Right hindlimb (tissue), 1 donor: ENCODE measurements at regions not wholly inside any gene's neighbourhood (a gene's known extent, or its start where the extent isn't known, plus 50 kb on each side); places are given as distances from the start of the nearest gene placed in this dataset.
"Not testable (repeated sequence)": the region's sequence is repeated elsewhere in the genome, so short reads cannot be mapped to it uniquely, and the experiment has no call there.

Experiments used
- DNase-seq: peaks from one replicate; pipeline ENCODE4 v3.0.0-alpha.2; 2018

DNA sequence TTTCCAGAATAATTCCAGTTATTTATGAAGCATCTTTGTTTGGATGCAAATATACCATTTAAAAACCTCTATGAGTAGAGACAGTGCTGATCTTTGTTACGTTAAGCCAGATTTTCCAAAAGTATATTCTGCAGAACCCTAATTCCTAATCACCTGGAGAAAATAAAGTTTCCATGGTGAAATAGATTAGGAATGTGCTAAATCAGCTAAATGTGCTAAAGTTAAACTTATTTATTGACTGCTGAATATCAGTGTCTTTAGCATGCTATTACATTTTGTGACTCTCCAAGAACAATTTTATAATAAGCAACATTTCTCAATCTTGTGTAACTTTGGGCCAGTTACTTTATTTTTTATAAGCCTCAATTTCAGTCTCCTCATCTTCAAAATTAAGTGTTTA lies 196.3 kb upstream of the NFIA start:
- no peak for DNase-seq

DNA sequence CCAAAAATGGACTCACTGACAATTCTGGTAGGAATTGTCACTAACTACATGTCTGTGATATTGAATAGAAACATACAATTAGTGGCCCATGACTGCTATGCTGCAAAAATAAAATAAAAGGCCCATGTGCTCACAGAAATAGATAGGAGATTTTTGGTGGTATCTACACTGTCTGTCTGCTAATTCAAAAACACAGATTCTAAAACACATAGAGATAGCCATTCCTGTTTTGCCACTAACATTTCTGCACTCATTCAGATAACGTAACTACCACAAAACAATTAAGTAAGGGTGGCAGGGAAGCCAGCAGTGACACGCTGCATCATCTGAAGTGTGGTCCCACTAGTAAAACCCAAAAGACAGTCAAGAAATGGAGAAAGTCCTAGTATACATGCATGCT lies 202.2 kb upstream of the NFIA start:
- no peak for DNase-seq

DNA sequence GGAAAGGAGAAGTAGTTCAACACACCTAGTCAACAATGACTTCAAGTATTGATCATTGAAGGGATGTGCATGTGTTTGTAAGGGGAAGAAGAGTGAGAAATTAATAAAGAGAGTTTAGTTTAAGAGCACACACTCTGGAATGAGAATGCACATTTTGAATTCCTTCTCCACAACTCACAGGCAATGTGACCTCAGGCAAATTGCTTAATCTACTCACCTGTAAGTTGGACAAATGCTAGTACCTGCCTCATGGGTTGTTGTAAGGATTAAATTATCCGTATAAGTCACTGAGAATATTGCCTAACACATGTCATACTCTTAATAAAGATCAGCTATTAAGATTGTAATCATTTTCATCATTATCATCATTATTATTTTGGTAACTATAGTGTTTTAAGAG lies 204.0 kb upstream of the NFIA start:
- no peak for DNase-seq

GRCh38 chr1:60877376-60877775 lies 205.0 kb upstream of the NFIA start:
- no peak for DNase-seq

DNA sequence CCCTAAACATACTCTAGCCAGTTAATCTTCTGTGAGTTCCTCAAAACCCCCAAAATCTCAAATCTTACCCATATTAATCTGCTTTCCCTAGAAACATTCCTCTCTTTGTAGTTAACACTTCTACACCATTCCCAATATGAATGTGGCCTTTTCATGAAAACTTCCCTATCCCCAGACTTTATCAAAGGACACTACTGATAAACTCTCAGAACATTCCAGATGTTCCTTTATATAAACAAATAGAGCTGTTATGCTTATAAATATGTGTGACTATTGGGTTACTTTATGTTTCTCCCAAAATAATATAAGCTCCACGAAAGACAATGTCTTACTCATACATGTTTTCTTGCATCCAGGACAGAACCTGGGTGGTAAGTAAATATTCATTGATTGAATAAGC lies 205.4 kb upstream of the NFIA start:
- no peak for DNase-seq

- no peak for DNase-seq
Observed at GRCh38 chr1:60875138-60875537, 207.2 kb upstream of the NFIA start.

DNA sequence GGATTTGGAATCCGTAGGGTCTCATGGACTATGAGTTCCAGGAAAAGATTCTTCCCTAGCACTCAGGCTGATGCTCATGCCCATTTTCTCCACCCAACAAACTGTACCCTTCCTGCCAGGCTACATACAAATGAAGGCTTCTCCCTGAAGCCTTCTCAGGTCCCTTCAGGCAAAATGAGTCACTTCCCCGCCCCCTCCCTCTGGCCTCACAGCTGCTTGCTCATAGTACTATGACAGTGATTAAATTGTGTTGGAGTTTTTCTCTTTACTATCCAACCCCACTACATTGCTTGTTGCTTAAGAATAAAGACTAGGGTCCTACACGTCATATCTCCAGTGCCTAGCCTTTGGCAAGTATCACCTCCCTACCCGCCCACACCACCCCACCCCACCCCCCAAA lies 207.6 kb upstream of the NFIA start:
- DNase-seq, result no peak

GRCh38 chr1:60873396-60873795 lies 209.0 kb upstream of the NFIA start:
- not testable (repeated sequence) for DNase-seq

GRCh38 chr1:60872426-60873054 lies 209.8 kb upstream of the NFIA start:
- DNase-seq, result no peak

DNA sequence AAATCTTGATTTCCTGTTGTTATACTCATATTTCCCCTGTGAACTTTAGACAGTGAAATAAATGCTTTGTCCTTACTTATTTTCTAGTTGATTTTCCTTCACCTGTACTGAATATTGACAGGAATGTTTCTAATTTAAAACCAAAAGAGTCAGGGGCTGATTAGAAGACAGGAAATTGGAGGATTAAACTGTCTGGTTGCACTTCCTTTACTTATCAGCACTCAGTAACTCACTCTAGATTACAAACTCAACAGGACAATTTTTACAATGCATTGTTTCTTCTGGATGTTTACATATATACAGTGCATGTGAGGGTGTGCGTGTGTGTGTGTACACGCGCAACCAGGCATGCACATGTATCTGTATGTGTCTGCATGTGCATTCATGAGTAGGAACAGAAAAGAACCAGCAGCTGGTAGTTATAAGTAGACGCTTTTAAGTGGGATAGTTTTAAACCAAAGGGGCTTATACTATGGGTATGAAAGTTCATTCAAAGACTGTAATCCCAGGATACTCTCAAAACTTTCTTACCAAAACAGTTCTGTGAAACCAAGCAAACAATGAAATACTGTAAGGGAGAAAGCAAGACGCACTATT lies 212.0 kb upstream of the NFIA start:
- no peak for DNase-seq

- DNase-seq, result no peak
Observed at GRCh38 chr1:60868901-60869663, 213.3 kb upstream of the NFIA start.

GRCh38 chr1:60867782-60868181 lies 214.6 kb upstream of the NFIA start:
- no peak for DNase-seq

- no peak for DNase-seq
Observed at GRCh38 chr1:60866917-60867531, 215.3 kb upstream of the NFIA start.

DNA sequence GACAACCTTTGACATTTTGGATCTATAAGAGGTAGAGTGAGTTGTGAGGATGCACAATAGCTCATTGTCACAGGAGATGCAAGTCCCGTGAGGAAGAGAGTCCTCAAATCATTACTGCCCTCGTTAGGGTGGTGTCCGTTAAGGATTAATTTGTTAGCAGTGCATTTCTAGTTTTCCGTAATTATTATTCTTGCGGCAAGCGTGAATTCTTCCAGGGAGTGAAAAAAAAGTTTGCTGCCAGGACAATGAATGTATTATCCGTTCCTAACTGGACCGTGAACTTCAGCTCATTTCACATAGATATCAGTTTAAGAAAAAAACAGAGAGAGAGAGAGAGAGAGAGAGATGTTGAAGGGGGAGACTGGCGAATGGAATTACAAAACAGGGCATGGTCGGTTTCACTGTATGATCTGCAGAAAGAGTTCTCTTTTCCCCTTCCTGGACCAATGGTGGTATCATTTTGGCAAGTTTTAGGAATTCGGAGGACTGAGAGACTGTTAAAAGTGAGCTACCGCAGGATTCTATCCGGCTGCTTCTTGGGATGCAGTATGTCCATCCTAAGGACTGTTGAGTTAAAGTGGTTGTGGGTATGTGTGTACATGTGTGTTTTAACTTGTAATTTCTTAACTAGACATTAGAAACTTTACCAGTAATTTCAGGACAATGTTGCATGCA lies 216.0 kb upstream of the NFIA start:
- DNase-seq, result no peak

DNA sequence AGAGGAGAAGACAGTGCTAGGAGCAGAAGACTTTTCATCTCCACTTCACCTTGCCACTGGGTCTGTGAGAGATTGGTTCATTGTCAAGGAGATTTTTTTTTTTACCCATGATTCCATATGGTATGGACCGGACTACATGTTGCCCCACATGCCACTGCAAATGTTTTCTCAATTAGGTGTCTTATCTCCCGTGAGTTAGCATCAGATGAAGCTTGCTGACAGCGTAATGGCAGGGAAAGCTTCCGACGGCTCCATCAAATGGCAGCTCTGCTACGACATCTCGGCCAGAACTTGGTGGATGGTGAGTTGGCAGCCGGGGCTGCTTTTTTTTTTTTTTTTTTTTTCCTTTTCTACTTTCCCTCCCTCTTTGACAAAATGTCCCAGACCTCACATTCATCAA lies 217.2 kb upstream of the NFIA start:
- no peak for DNase-seq

DNA sequence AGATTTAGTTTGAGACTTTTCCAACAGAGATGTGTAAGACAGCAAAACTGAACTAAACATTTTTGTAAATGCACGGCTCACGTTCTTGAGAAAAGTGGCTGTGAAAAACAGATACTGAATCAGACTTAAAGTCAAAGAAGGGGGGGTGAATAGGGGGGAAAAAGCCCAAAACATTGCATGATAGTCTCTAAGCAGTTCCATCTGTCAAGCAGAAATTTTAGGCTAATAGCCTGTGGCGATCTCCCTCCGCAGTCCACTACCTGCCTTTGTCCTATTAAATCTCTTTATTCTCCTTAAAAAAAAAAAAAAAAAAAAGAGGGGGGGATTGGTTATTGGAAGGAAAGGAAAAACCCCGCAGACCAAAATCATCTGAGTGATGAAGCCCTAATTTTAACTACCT lies 217.6 kb upstream of the NFIA start:
- no peak for DNase-seq

DNA sequence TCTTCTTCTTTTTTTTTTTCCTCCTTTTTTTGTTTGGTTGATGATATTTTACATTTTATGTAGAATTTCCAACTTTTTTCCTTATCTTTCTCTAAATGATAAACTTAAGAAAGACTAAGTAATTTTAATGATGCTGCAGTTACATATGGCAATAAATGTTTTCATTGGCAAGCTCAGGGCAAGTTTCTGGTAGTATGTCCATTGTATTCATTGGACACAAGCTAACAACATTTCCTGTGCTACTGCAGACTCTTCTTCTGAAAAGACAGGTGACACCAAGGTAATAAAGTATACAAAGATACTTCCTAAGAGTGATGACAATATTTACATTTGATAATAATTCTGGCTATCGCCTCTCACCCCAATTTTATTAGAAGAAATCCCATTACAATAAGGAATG lies 219.2 kb upstream of the NFIA start:
- no peak for DNase-seq

- no peak for DNase-seq
Observed at GRCh38 chr1:60861961-60862567, 220.3 kb upstream of the NFIA start.

DNA sequence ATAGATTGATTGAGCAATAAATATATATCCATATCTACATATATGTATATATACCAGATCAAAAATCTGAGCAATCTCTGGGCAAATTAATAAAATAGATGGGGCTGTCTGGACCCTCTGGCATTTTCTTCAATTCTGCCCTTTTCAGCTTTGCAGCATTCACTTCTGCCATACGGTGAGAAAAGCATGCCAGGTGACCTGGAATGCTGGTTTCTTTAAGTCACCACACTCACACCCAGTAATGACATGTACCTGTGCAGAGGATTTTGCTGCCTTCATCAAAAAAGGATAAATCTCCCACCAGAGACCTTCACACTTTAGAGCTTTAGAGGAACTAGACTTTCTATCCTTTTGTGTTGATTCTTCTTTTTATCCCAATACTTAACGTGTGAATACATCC lies 223.2 kb upstream of the NFIA start:
- DNase-seq, result no peak

GRCh38 chr1:60857851-60858250 lies 224.5 kb upstream of the NFIA start:
- no peak for DNase-seq

DNA sequence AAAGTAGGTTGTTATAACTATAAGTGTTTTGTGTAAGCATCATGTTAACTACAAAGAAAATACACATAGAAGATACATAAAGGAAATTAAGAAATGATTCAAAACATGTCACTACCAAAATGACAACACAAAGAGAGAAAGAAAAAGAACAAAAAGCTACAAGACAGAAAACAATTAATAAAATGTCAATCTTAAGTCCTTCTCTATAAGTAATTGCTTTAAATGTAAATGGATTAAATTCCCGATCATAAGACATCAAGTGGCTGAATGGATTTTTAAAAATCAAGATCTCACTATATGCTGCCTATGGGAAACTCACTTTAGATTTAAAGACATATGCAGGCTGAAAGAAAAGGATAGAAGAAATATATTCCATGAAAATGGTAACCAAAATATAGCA lies 232.3 kb upstream of the NFIA start:
- DNase-seq, result no peak

- DNase-seq, result no peak
Observed at GRCh38 chr1:60849401-60849800, 233.0 kb upstream of the NFIA start.

DNA sequence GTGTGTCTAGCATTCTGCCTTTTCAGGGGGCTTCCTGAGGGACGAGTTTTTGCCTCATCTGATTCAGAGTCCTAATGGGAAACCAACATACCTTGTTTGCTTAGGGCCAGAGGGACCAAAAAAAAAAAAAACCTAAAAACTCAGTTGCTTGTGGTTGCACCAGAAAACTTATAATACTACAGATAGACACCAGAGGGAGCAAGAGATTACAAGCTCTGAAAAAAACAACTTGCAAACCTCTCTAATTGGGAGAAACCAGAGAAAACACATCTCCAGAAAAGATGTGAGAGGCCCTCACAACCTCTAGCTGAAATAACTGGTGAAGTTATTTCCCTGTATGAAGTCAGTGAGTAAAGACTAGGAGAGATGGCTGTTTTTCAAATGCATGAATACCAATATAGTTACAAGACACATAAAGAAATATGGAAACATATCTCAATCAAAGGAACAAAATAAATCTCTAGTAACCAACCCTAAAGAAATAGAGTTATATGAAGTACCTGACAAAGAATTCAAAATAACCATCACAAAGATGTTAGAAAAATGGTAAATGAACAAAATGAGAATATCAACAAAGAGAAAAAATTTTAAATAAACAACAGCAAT lies 233.7 kb upstream of the NFIA start:
- no peak for DNase-seq
